ENCODE measurements at regions not wholly inside any gene's neighbourhood (a gene's known extent, or its start where the extent isn't known, plus 50 kb on each side); places are given as distances from the start of the nearest gene placed in this dataset.

DNA sequence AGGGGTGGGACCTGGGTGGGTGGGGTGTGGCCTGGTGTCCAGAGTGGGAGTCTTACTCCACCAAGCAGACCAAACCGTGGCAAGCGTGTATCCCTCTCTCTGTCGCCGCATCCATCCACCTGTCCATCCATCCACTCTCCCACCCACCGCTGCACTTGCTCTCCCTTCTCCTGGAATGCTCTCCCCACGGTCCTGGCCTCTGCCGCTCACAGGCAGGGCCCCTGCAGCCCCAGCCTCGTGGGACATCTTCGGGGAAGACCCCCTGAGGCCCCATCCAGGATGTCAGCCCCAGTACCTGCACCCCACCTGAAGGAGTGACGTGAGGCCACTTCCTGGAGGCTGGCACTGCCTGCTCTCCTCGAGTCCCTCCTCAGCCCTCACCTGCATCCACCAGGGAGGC lies 189.5 kb upstream of the GSE1 start:
- Histone ChIP-seq H3K4me1 (ENCODE audit: control insufficient read depth, low read length) (no peaks in the 10 kb centered on the region), H3K4me2 (ENCODE audit: low read length) (no peak overlapping the region), H3K27me3 (ENCODE audit: control insufficient read depth, low read length) (no peaks in the 10 kb centered on the region), H4K20me1 (ENCODE audit: control insufficient read depth, insufficient read depth, low read depth, low read length) (no peaks in the 10 kb centered on the region), H3F3A (ENCODE audit: control insufficient read depth, insufficient read depth) (no peaks in the 10 kb centered on the region), H3K4me3 (ENCODE audit: low read length) (no peak overlapping the region), H3K27ac (ENCODE audit: low read depth, low read length) (no peak overlapping the region), H3K36me3 (ENCODE audit: control insufficient read depth, low read length) (no peaks in the 10 kb centered on the region), H3K79me2 (ENCODE audit: control insufficient read depth, low read length) (no peaks in the 10 kb centered on the region), H3K9me2 (replicated peaks; ENCODE audit: control insufficient read depth, low read length) (no peaks in the 10 kb centered on the region), H3K9me3 (ENCODE audit: control insufficient read depth, insufficient read depth, low read length) (no peaks in the 10 kb centered on the region)
- no peak for TF ChIP-seq EZH2phosphoT487 (IDR thresholded peaks at IDR 0.05; ENCODE audit: borderline replicate concordance, low read length)
- TF ChIP-seq, protein P1, sequence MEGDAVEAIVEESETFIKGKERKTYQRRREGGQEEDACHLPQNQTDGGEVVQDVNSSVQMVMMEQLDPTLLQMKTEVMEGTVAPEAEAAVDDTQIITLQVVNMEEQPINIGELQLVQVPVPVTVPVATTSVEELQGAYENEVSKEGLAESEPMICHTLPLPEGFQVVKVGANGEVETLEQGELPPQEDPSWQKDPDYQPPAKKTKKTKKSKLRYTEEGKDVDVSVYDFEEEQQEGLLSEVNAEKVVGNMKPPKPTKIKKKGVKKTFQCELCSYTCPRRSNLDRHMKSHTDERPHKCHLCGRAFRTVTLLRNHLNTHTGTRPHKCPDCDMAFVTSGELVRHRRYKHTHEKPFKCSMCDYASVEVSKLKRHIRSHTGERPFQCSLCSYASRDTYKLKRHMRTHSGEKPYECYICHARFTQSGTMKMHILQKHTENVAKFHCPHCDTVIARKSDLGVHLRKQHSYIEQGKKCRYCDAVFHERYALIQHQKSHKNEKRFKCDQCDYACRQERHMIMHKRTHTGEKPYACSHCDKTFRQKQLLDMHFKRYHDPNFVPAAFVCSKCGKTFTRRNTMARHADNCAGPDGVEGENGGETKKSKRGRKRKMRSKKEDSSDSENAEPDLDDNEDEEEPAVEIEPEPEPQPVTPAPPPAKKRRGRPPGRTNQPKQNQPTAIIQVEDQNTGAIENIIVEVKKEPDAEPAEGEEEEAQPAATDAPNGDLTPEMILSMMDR (IDR thresholded peaks at IDR 0.05; ENCODE audit: low read depth, low read length, poor library complexity, severe bottlenecking), result no peak

GRCh38 chr16:85424260-85425073 lies 188.7 kb upstream of the GSE1 start:
- Histone ChIP-seq H3K9me2 (replicated peaks; ENCODE audit: control insufficient read depth, low read length) (no peaks in the 10 kb centered on the region), H3K79me2 (ENCODE audit: control insufficient read depth, low read length) (no peaks in the 10 kb centered on the region), H3K9me3 (ENCODE audit: control insufficient read depth, insufficient read depth, low read length) (no peaks in the 10 kb centered on the region), H3K4me1 (ENCODE audit: control insufficient read depth, low read length) (no peaks in the 10 kb centered on the region), H4K20me1 (ENCODE audit: control insufficient read depth, insufficient read depth, low read depth, low read length) (no peaks in the 10 kb centered on the region), H3K4me3 (ENCODE audit: low read length) (no peak overlapping the region), H3F3A (ENCODE audit: control insufficient read depth, insufficient read depth) (no peaks in the 10 kb centered on the region), H3K27ac (ENCODE audit: low read depth, low read length) (no peak overlapping the region), H3K27me3 (ENCODE audit: control insufficient read depth, low read length) (no peaks in the 10 kb centered on the region), H3K4me2 (ENCODE audit: low read length) (no peak overlapping the region), H3K36me3 (ENCODE audit: control insufficient read depth, low read length) (no peaks in the 10 kb centered on the region)
- TF ChIP-seq, protein P1 (IDR thresholded peaks at IDR 0.05; ENCODE audit: low read depth, low read length, poor library complexity, severe bottlenecking), result no peak

DNA sequence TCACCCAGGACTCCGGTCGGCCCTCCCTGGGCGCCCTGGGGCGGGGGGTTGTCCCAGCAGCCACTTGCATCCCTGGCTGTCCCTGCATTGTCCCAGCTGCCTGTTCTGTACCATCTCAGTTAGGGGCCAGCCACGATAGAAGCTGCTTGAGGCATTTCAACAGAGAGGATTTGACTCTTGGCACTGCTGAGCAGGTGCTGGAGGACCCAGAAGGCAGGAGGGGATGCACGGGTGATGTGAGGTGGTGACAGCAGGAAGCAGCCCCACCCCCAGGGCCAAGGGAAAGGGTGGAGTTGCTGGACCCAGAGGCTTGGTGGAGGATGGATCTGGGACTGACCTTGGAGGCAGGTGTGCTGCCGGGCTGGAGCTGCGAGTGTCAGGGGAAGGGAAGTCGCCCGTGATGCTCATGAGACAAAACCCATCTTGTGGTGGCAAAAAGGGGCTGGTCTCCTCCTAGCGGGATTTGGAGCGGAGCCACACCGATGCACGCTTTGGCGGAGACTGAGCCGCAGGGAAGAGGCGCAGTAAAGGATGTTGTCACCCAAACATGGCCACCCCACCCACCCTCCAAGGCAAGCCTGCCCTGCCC lies 188.0 kb upstream of the GSE1 start:
- Histone ChIP-seq H3K27me3 (ENCODE audit: control insufficient read depth, low read length) (no peaks in the 10 kb centered on the region), H3K4me2 (ENCODE audit: low read length) (no peak overlapping the region), H3K4me3 (ENCODE audit: low read length) (no peak overlapping the region), H3F3A (ENCODE audit: control insufficient read depth, insufficient read depth) (no peaks in the 10 kb centered on the region), H3K27ac (ENCODE audit: low read depth, low read length) (no peak overlapping the region), H3K79me2 (ENCODE audit: control insufficient read depth, low read length) (no peaks in the 10 kb centered on the region), H3K9me2 (replicated peaks; ENCODE audit: control insufficient read depth, low read length) (no peaks in the 10 kb centered on the region), H3K4me1 (ENCODE audit: control insufficient read depth, low read length) (no peaks in the 10 kb centered on the region), H3K36me3 (ENCODE audit: control insufficient read depth, low read length) (no peaks in the 10 kb centered on the region), H3K9me3 (ENCODE audit: control insufficient read depth, insufficient read depth, low read length) (no peaks in the 10 kb centered on the region), H4K20me1 (ENCODE audit: control insufficient read depth, insufficient read depth, low read depth, low read length) (no peaks in the 10 kb centered on the region)
- no peak for TF ChIP-seq EZH2phosphoT487 (IDR thresholded peaks at IDR 0.05; ENCODE audit: borderline replicate concordance, low read length)
- TF ChIP-seq, protein P1 (IDR thresholded peaks at IDR 0.05; ENCODE audit: low read depth, low read length, poor library complexity, severe bottlenecking), result no peak
